OCI-LY7 (cell line): ENCODE measurements at regions not wholly inside any gene's neighbourhood (a gene's known extent, or its start where the extent isn't known, plus 50 kb on each side); places are given as distances from the start of the nearest gene placed in this dataset.

ENCODE experiments used
- BruUV-seq: library from RNA; stranded (reverse); fragments of 400-500 nt; replicated peaks from 2 replicates; lab custom pipeline; 2021; lab: Mats Ljungman, UMichigan
- CTCF ChIA-PET: fragments of 300-600 bp; sonication (Branson Sonifier 250); formaldehyde crosslinking; loops from one replicate; lab custom pipeline; 2022; ENCODE audit warnings: antibody characterized with exemption; ENCODE audit not compliant: unreplicated experiment; lab: Charles Lee
- POLR2A ChIA-PET: fragments of 300-600 bp; sonication (Branson Sonifier 250); formaldehyde crosslinking; loops from one replicate; lab custom pipeline; 2022; ENCODE audit warnings: antibody characterized with exemption; lab: Charles Lee
- DNase-seq: peaks from one replicate; pipeline ENCODE4 v3.0.0-alpha.2; 2015; ENCODE audit warnings: low spot score
- H2AFZ ChIP-seq: fragments of 200-600 bp; sonication (generic), shearing (Covaris generic); 2 replicates; pipeline ENCODE4 v1.6.1; 2014; ENCODE audit warnings: mild to moderate bottlenecking, antibody characterized with exemption, low read length, moderate library complexity
- H3K27ac ChIP-seq: fragments of 200-600 bp; sonication (generic); 2 replicates; pipeline ENCODE4 v1.5.1; 2014; ENCODE audit warnings: mixed run types, low read depth, mild to moderate bottlenecking, moderate library complexity, low read length, inconsistent platforms; ENCODE audit not compliant: poor library complexity, severe bottlenecking
- H3K36me3 ChIP-seq: fragments of 200-600 bp; sonication (generic); 2 replicates; pipeline ENCODE4 v1.6.1; 2014; ENCODE audit warnings: mild to moderate bottlenecking, antibody characterized with exemption, low read length, moderate library complexity, mixed read lengths; ENCODE audit not compliant: insufficient read depth
- H3K4me1 ChIP-seq: fragments of 200-600 bp; sonication (generic); 2 replicates; pipeline ENCODE4 v1.5.1; 2014; ENCODE audit warnings: mild to moderate bottlenecking, low read length; ENCODE audit not compliant: insufficient read depth, poor library complexity, severe bottlenecking
- H3K4me2 ChIP-seq: fragments of 200-600 bp; sonication (generic); 2 replicates; pipeline ENCODE4 v1.6.1; 2014; ENCODE audit warnings: mild to moderate bottlenecking, low read length
- H3K4me3 ChIP-seq: fragments of 200-600 bp; sonication (generic); 2 replicates; pipeline ENCODE4 v1.5.1; 2014; ENCODE audit warnings: mild to moderate bottlenecking, low read depth, low read length; ENCODE audit not compliant: poor library complexity, severe bottlenecking
- H3K79me2 ChIP-seq: fragments of 200-600 bp; sonication (generic); 2 replicates; pipeline ENCODE4 v1.6.1; 2016; ENCODE audit warnings: low read depth, mild to moderate bottlenecking, low read length, moderate library complexity, mixed read lengths; ENCODE audit not compliant: insufficient read depth
- H3K9me2 ChIP-seq: fragments of 200-600 bp; sonication (generic); 2 replicates; pipeline ENCODE4 v1.6.1; 2016; ENCODE audit warnings: mild to moderate bottlenecking, low read length, mixed read lengths; ENCODE audit not compliant: insufficient read depth
- H3K9me3 ChIP-seq: fragments of 200-600 bp; sonication (generic); 2 replicates; pipeline ENCODE4 v1.6.1; 2014; ENCODE audit warnings: mild to moderate bottlenecking, mixed run types, low read length, mixed read lengths
- H4K20me1 ChIP-seq: fragments of 200-600 bp; sonication (generic); 2 replicates; pipeline ENCODE4 v1.6.1; 2014; ENCODE audit warnings: mild to moderate bottlenecking, antibody characterized with exemption, low read length, moderate library complexity, mixed read lengths; ENCODE audit not compliant: insufficient read depth
- CTCF ChIP-seq: fragments of 200-600 bp; sonication (generic); conservative IDR thresholded peaks from 2 replicates; pipeline ENCODE4 v1.5.1; 2014; ENCODE audit warnings: mild to moderate bottlenecking, antibody characterized with exemption, low read length, moderate library complexity, mixed read lengths
- EZH2phosphoT487 ChIP-seq: fragments of 200-600 bp; sonication (generic); IDR thresholded peaks from 2 replicates; pipeline ENCODE4 v1.6.1; 2018; ENCODE audit warnings: low read depth, borderline replicate concordance, mild to moderate bottlenecking, mixed run types, antibody characterized with exemption, low read length, moderate library complexity, mixed read lengths
- intact Hi-C: fragments of 100-400 bp; cut with micrococcal nuclease; formaldehyde crosslinking; loops from one replicate; pipeline ENCODE4 v1.10.0; 2022; ENCODE audit not compliant: unreplicated experiment

GRCh38 chr4:134634301-134634700, 432.7 kb upstream of the PABPC4L start:
- Histone ChIP-seq H3K4me1 (no peaks in the 10 kb centered on the region), H3K4me2 (no peak overlapping the region), H3K27ac (no peak overlapping the region), H3K9me2 (no peaks in the 10 kb centered on the region), H3K36me3 (no peaks in the 10 kb centered on the region), H4K20me1 (no peaks in the 10 kb centered on the region), H3K9me3 (no peaks in the 10 kb centered on the region), H3K79me2 (no peaks in the 10 kb centered on the region), H2AFZ (no peak overlapping the region), H3K4me3 (no peak overlapping the region)
- no peak for TF ChIP-seq CTCF
- no peak for TF ChIP-seq EZH2phosphoT487
- BruUV-seq, result no TSS peak
- CTCF ChIA-PET, result no interaction called here
- POLR2A ChIA-PET, result interaction anchor here (0.7 kb wide), 1 partner anchor 90 kb away, joined by 4 read pairs; no protein-coding TSS in a partner anchor
- DNase-seq, result no peak
- intact Hi-C loops, result no loop called here

- ChIA-PET CTCF (no interaction called here), POLR2A (no interaction called here)
- Histone ChIP-seq H3K4me2 (no peak overlapping the region), H3K9me2 (no peaks in the 10 kb centered on the region), H3K79me2 (no peaks in the 10 kb centered on the region), H3K27ac (no peak overlapping the region), H4K20me1 (no peaks in the 10 kb centered on the region), H3K36me3 (no peaks in the 10 kb centered on the region), H3K4me3 (no peak overlapping the region), H2AFZ (no peak overlapping the region), H3K4me1 (no peaks in the 10 kb centered on the region), H3K9me3 (no peaks in the 10 kb centered on the region)
- TF ChIP-seq CTCF, result no peak
- TF ChIP-seq EZH2phosphoT487, result no peak
- BruUV-seq, result no TSS peak
- intact Hi-C loops, result no loop called here
- DNase-seq, result no peak
Observed at GRCh38 chr4:134632056-134632455, 430.5 kb upstream of the PABPC4L start.

- Histone ChIP-seq H3K9me3 (no peaks in the 10 kb centered on the region), H3K4me2 (no peak overlapping the region), H2AFZ (no peak overlapping the region), H3K4me1 (no peaks in the 10 kb centered on the region), H3K36me3 (no peaks in the 10 kb centered on the region), H3K9me2 (no peaks in the 10 kb centered on the region), H3K27ac (no peak overlapping the region), H4K20me1 (no peaks in the 10 kb centered on the region), H3K79me2 (no peaks in the 10 kb centered on the region), H3K4me3 (no peak overlapping the region)
- DNase-seq, result no peak
- BruUV-seq, result no TSS peak
- intact Hi-C loops, result no loop called here
- POLR2A ChIA-PET, result interaction anchor here (0.6 kb wide), 1 partner anchor 410 kb away, joined by 3 read pairs; no protein-coding TSS in a partner anchor
- TF ChIP-seq CTCF (no peak), EZH2phosphoT487 (no peak)
- CTCF ChIA-PET, result no interaction called here
Observed at GRCh38 chr4:134628066-134628465, 426.5 kb upstream of the PABPC4L start.
